PFSK-1 (cell line): ENCODE measurements at regions not wholly inside any gene's neighbourhood (a gene's known extent, or its start where the extent isn't known, plus 50 kb on each side); places are given as distances from the start of the nearest gene placed in this dataset.

Source experiments
- FOXP2 ChIP-seq: optimal IDR thresholded peaks from 2 replicates; pipeline ENCODE3; 2011; ENCODE audit warnings: borderline replicate concordance, control low read depth, inconsistent platforms; ENCODE audit not compliant: insufficient read depth; ENCODE audit errors: extremely low read length, extremely low read depth
- POLR2AphosphoS5 ChIP-seq: IDR thresholded peaks from 2 replicates; pipeline ENCODE4 v1.6.1; 2012; ENCODE audit warnings: low read depth, mild to moderate bottlenecking, control low read depth, low read length, moderate library complexity
- SIN3A ChIP-seq: IDR thresholded peaks from 2 replicates; pipeline ENCODE4 v1.6.1; 2012; ENCODE audit warnings: mild to moderate bottlenecking, low read length, moderate library complexity, borderline replicate concordance; ENCODE audit not compliant: insufficient read depth
- TAF1 ChIP-seq: IDR thresholded peaks from 2 replicates; pipeline ENCODE4 v1.6.1; 2012; ENCODE audit warnings: low read length, control low read depth, borderline replicate concordance; ENCODE audit not compliant: insufficient read depth
- TF ChIP-seq, protein P1 (sequence below), 2 experiments: IDR thresholded peaks; 2 replicates each; pipeline versions ENCODE4 v1.6.1 to v1.8.0; 2011 to 2012; ENCODE audit warnings: low read depth in 2 of 2, low read length in 2 of 2, control low read depth in 1 of 2, inconsistent platforms in 1 of 2, mild to moderate bottlenecking in 1 of 2, moderate library complexity in 1 of 2; ENCODE audit not compliant: insufficient read depth in 1 of 2

DNA sequence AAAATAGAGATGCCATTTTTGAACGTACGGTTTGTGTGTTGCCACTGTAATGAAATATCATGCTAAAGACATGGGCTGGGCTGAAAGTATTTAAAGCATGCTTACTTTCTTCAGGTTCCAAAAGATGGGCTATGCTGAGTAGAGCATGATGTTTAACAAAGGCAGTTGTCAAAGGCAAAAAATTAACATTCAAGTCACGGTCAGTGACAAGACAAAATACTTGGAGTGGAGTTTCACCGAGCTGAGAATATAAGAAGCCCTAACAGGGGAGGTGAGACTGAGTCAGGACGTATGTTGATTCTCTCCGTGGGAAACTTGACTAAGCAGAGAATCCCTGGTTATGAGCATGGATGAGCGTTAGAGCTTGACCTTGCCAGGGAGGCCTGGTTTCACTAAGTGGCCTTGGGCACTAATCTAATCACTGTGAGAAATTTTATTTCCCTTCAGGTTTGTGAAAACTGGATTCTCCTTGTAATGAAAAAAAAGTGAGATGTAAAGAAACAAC lies 218.2 kb upstream of the ADAMTS9 start:
- TF ChIP-seq TAF1 (no peak), SIN3A (no peak), FOXP2 (no peak), POLR2AphosphoS5 (no peak)
- TF ChIP-seq, protein P1, sequence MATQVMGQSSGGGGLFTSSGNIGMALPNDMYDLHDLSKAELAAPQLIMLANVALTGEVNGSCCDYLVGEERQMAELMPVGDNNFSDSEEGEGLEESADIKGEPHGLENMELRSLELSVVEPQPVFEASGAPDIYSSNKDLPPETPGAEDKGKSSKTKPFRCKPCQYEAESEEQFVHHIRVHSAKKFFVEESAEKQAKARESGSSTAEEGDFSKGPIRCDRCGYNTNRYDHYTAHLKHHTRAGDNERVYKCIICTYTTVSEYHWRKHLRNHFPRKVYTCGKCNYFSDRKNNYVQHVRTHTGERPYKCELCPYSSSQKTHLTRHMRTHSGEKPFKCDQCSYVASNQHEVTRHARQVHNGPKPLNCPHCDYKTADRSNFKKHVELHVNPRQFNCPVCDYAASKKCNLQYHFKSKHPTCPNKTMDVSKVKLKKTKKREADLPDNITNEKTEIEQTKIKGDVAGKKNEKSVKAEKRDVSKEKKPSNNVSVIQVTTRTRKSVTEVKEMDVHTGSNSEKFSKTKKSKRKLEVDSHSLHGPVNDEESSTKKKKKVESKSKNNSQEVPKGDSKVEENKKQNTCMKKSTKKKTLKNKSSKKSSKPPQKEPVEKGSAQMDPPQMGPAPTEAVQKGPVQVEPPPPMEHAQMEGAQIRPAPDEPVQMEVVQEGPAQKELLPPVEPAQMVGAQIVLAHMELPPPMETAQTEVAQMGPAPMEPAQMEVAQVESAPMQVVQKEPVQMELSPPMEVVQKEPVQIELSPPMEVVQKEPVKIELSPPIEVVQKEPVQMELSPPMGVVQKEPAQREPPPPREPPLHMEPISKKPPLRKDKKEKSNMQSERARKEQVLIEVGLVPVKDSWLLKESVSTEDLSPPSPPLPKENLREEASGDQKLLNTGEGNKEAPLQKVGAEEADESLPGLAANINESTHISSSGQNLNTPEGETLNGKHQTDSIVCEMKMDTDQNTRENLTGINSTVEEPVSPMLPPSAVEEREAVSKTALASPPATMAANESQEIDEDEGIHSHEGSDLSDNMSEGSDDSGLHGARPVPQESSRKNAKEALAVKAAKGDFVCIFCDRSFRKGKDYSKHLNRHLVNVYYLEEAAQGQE (IDR thresholded peaks at IDR 0.05; ENCODE audit: insufficient read depth in 1 of 2, low read depth in 2 of 2, low read length in 2 of 2), result no peak

DNA sequence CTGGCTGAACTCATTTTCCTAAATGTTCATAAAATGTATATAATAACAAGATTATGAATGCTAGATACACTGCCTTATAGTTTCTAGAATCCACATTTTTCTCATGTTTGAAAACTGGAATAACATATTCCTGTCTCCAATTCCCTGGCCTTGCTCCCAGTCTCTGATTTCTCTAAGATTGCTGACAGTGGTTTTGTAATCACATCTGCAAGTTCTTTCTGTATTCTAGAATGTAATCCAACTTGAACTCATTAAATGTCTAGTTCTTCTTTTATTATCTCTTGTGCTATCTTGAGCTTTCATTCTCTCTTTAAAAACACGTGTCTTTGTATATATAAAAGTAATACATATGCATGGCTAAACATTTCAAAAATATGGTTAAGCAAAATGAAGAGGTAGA lies 215.2 kb upstream of the ADAMTS9 start:
- TF ChIP-seq TAF1 (no peak), POLR2AphosphoS5 (no peak), FOXP2 (no peak), SIN3A (no peak)
- TF ChIP-seq, protein P1 (IDR thresholded peaks at IDR 0.05; ENCODE audit: insufficient read depth in 1 of 2, low read depth in 2 of 2, low read length in 2 of 2), result no peak

DNA sequence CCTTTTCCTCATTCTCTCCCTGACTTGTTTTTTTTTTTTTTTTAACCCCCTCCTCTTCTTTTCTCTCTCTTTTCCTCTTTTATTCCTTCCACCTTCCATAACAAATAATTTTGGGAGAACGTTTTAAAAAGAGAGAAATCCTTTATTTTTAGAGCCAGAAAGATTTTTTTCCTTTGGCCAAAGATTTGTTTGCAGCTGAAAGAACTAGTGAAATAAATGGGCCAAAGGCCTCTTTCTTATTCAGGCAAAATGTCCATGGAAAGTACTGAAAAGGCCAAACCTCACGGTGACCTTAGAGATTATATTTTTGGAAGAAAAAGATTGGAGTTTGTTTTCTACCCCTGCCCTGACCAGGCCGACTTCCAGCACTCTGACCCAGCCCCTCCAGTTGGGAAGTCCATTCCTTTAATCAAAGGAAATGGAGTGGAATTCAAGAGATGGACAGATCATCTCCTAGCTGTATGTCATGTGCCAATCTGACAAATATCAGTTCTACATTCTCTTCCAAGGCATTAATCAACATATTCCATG lies 214.3 kb upstream of the ADAMTS9 start:
- TF ChIP-seq, protein P1 (IDR thresholded peaks at IDR 0.05; ENCODE audit: insufficient read depth in 1 of 2, low read depth in 2 of 2, low read length in 2 of 2), result no peak
- TF ChIP-seq FOXP2 (no peak), TAF1 (no peak), POLR2AphosphoS5 (no peak), SIN3A (no peak)

DNA sequence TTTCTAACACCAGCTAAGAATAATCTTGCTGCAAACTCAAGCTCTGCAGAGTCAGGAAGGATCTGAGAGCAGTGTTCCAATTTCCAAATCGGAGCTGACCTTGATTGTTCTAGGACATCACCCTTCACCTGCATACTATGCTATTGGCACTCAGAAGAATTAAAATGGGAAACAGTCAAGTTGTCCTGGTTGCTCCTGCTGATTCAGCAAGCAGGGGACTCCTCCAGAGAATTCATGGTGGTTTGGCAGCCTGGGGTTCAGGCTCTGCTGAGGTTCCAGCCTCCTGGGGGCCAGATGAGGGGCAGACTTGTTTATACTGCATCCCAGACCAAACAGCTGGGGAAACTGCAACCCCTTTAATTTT lies 213.7 kb upstream of the ADAMTS9 start:
- TF ChIP-seq TAF1, result no peak
- no peak for TF ChIP-seq POLR2AphosphoS5
- TF ChIP-seq, protein P1 (IDR thresholded peaks at IDR 0.05; ENCODE audit: insufficient read depth in 1 of 2, low read depth in 2 of 2, low read length in 2 of 2), result no peak
- no peak for TF ChIP-seq FOXP2
- TF ChIP-seq SIN3A, result no peak
